Endothelial cell of umbilical vein (primary cell): ENCODE measurements at regions not wholly inside any gene's neighbourhood (a gene's known extent, or its start where the extent isn't known, plus 50 kb on each side); places are given as distances from the start of the nearest gene placed in this dataset.

ENCODE experiments used
- BruUV-seq: library from RNA; stranded (reverse); fragments of 400-500 nt; replicated peaks from 2 replicates; lab custom pipeline; 2021; lab: Mats Ljungman, UMichigan
- CTCF ChIA-PET: fragments of 300-600, 350-600 bp; sonication (Branson Sonifier 250); formaldehyde crosslinking; loops from one replicate; lab custom pipeline; 2021; ENCODE audit warnings: antibody characterized with exemption, inconsistent platforms; lab: Charles Lee
- POLR2A ChIA-PET: fragments of 300-600, 350-600 bp; sonication (Branson Sonifier 250); formaldehyde crosslinking; loops from one replicate; lab custom pipeline; 2021; ENCODE audit warnings: antibody characterized with exemption, inconsistent platforms; lab: Charles Lee
- DNase-seq: peaks from one replicate; pipeline ENCODE4 v3.0.0-alpha.2; 2011; ENCODE audit warnings: low read depth, low spot score
- FAIRE-seq: peaks from 2 replicates; lab custom pipeline; 2011; peaks lifted over from hg19 to GRCh38; lab: Jason Lieb, UNC
- H2AFZ ChIP-seq: 2 replicates; pipeline ENCODE4 v1.6.0; 2012; ENCODE audit warnings: low read depth, low read length, control low read depth, inconsistent platforms
- H3K27ac ChIP-seq: 2 replicates; pipeline ENCODE4 v1.5.1; 2011; ENCODE audit warnings: low read depth, mild to moderate bottlenecking, control low read depth, low read length, moderate library complexity; ENCODE audit not compliant: insufficient read depth
- H3K27me3 ChIP-seq, 2 experiments: 2 replicates each; pipeline versions ENCODE4 v1.6.0 to v1.6.1; 2011; ENCODE audit warnings: low read length in 2 of 2, mixed read lengths in 1 of 2; ENCODE audit not compliant: control insufficient read depth in 2 of 2, insufficient read depth in 2 of 2
- H3K36me3 ChIP-seq, 2 experiments: 2 replicates in 1 of 2; 3 replicates in 1 of 2; pipeline ENCODE4 v1.5.1; 2011; ENCODE audit warnings: low read length in 2 of 2, mild to moderate bottlenecking in 1 of 2, moderate library complexity in 1 of 2; ENCODE audit not compliant: control insufficient read depth in 2 of 2, insufficient read depth in 2 of 2; ENCODE audit errors: extremely low read depth in 1 of 2
- H3K4me1 ChIP-seq: 3 replicates; pipeline ENCODE4 v1.5.1; 2011; ENCODE audit warnings: mild to moderate bottlenecking, low read length; ENCODE audit not compliant: control insufficient read depth, insufficient read depth; ENCODE audit errors: extremely low read depth
- H3K4me2 ChIP-seq: 2 replicates; pipeline ENCODE4 v1.6.1; 2011; ENCODE audit warnings: low read length, control low read depth, mixed read lengths; ENCODE audit not compliant: insufficient read depth
- H3K4me3 ChIP-seq, 3 experiments: fragments of 200-600 bp in 1 of 3; sonication (generic), shearing (Covaris generic) in 1 of 3; replicated peaks in 1 of 3; 2 replicates each; pipeline ENCODE4 v1.5.1; 2011 to 2016; ENCODE audit warnings: control low read depth in 3 of 3, low read length in 3 of 3, mild to moderate bottlenecking in 2 of 3, inconsistent platforms in 1 of 3, low read depth in 1 of 3, moderate library complexity in 1 of 3; ENCODE audit not compliant: insufficient read depth in 1 of 3
- H3K79me2 ChIP-seq: 2 replicates; pipeline ENCODE4 v1.6.0; 2012; ENCODE audit warnings: low read length, inconsistent platforms; ENCODE audit not compliant: control insufficient read depth, insufficient read depth
- H3K9ac ChIP-seq: replicated peaks from 2 replicates; pipeline ENCODE3; 2011; ENCODE audit warnings: low read length, control low read depth; ENCODE audit not compliant: insufficient read depth; ENCODE audit errors: extremely low read depth
- H3K9me1 ChIP-seq: replicated peaks from 3 replicates; pipeline ENCODE4 v1.6.0; 2011; ENCODE audit warnings: mild to moderate bottlenecking, low read length; ENCODE audit not compliant: control insufficient read depth, insufficient read depth; ENCODE audit errors: extremely low read depth
- H3K9me3 ChIP-seq: replicated peaks from 2 replicates; pipeline ENCODE4 v1.5.1; 2012; ENCODE audit warnings: low read length, inconsistent platforms; ENCODE audit not compliant: control insufficient read depth, insufficient read depth
- H4K20me1 ChIP-seq: replicated peaks from 2 replicates; pipeline ENCODE3; 2011; ENCODE audit warnings: mild to moderate bottlenecking, low read length; ENCODE audit not compliant: control insufficient read depth, insufficient read depth; ENCODE audit errors: extremely low read depth
- CTCF ChIP-seq, 2 donors: IDR thresholded peaks; 1 replicate in 1 of 2; 2 replicates in 1 of 2; pipeline ENCODE4 v1.5.1; 2011; ENCODE audit warnings: low read length in 2 of 2, mild to moderate bottlenecking in 2 of 2, moderate library complexity in 2 of 2, control low read depth in 1 of 2, inconsistent platforms in 1 of 2, low read depth in 1 of 2; ENCODE audit not compliant: insufficient read depth in 1 of 2; ENCODE audit errors: extremely low read depth in 1 of 2
- FOS ChIP-seq: IDR thresholded peaks from 2 replicates; pipeline ENCODE4 v1.6.1; 2011; ENCODE audit warnings: mild to moderate bottlenecking, low read length, moderate library complexity, borderline replicate concordance; ENCODE audit not compliant: insufficient read depth
- GATA2 ChIP-seq: IDR thresholded peaks from 2 replicates; pipeline ENCODE4 v1.7.0; 2011; ENCODE audit warnings: low read depth, mild to moderate bottlenecking, moderate library complexity, mixed read lengths, low read length; ENCODE audit not compliant: insufficient read length, insufficient read depth
- JUN ChIP-seq: IDR thresholded peaks from 2 replicates; pipeline ENCODE4 v1.6.1; 2011; ENCODE audit warnings: borderline replicate concordance, low read depth; ENCODE audit not compliant: insufficient read length, insufficient read depth
- MAX ChIP-seq: IDR thresholded peaks from 2 replicates; pipeline ENCODE4 v1.6.1; 2011; ENCODE audit not compliant: insufficient read depth, insufficient read length
- MYC ChIP-seq: IDR thresholded peaks from one replicate; pipeline ENCODE4 v1.6.1; 2011; ENCODE audit warnings: mild to moderate bottlenecking, low read depth, low read length
- POLR2A ChIP-seq: IDR thresholded peaks from 2 replicates; pipeline ENCODE4 v1.6.1; 2012; ENCODE audit warnings: low read depth, mild to moderate bottlenecking, control low read depth, low read length
- POLR2AphosphoS5 ChIP-seq: IDR thresholded peaks from 2 replicates; pipeline ENCODE4 v1.6.1; 2012; ENCODE audit warnings: low read depth, mild to moderate bottlenecking, control low read depth, low read length, moderate library complexity; ENCODE audit not compliant: insufficient read depth
- dilution Hi-C: fragments of 300-500 bp; cut with MboI; formaldehyde crosslinking; loops from one replicate; pipeline ENCODE4 v1.15.0; 2019; ENCODE audit warnings: low sequenced_read_pairs; ENCODE audit not compliant: extremely low pct_ligation_motif_present
- intact Hi-C: fragments of 100-400 bp; cut with micrococcal nuclease; formaldehyde crosslinking; loops from one replicate; pipeline ENCODE4 v1.10.0; 2022

GRCh38 chr7:124388751-124389150 lies 355.9 kb upstream of the TMEM229A start:
- DNase-seq = no peak
- H3K4me3 ChIP-seq = no peak overlapping the region
- no peaks in the 10 kb centered on the region for H3K36me3 ChIP-seq
- ChIA-PET POLR2A (no interaction called here), CTCF (no interaction called here)
- no TSS peak for BruUV-seq
- no peak for FAIRE-seq
- no peaks in the 10 kb centered on the region for H3K9me3 ChIP-seq
- no peaks in the 10 kb centered on the region for H4K20me1 ChIP-seq
- dilution Hi-C loops = no loop called here
- no peaks in the 10 kb centered on the region for H3K9me1 ChIP-seq
- H3K4me2 ChIP-seq = no peak overlapping the region
- H3K79me2 ChIP-seq = no peaks in the 10 kb centered on the region
- no peak for TF ChIP-seq CTCF (IDR thresholded peaks at IDR 0.05; ENCODE audit: extremely low read depth in 1 of 2, insufficient read depth in 1 of 2, low read depth in 1 of 2, low read length in 2 of 2)
- no peak for TF ChIP-seq JUN
- no peak for TF ChIP-seq MAX
- no peak for TF ChIP-seq MYC
- no peak for TF ChIP-seq POLR2A
- TF ChIP-seq POLR2AphosphoS5 = no peak
- TF ChIP-seq FOS = no peak
- TF ChIP-seq GATA2 = no peak
- H3K4me1 ChIP-seq = no peaks in the 10 kb centered on the region
- H3K9ac ChIP-seq = no peak overlapping the region
- intact Hi-C loops = no loop called here
- no peak overlapping the region for H2AFZ ChIP-seq
- no peak overlapping the region for H3K27ac ChIP-seq
- no peaks in the 10 kb centered on the region for H3K27me3 ChIP-seq
